WERI-Rb-1 (cell line): ENCODE measurements at regions not wholly inside any gene's neighbourhood (a gene's known extent, or its start where the extent isn't known, plus 50 kb on each side); places are given as distances from the start of the nearest gene placed in this dataset.

Source experiments
- DNase-seq: peaks from one replicate; pipeline ENCODE4 v3.0.0-alpha.2; 2020
- H3K27ac ChIP-seq: fragments of 250-450 bp; sonication (Bioruptor Pico); 2 replicates; pipeline ENCODE4 v1.5.1; 2020; ENCODE audit warnings: mild to moderate bottlenecking, moderate library complexity
- H3K27me3 ChIP-seq: fragments of 250-450 bp; sonication (Bioruptor Pico); 2 replicates; pipeline ENCODE4 v1.5.1; 2021; ENCODE audit warnings: mild to moderate bottlenecking, low read depth, moderate library complexity; ENCODE audit not compliant: insufficient read depth, severe bottlenecking
- H3K36me3 ChIP-seq: fragments of 250-450 bp; sonication (Bioruptor Pico); 2 replicates; pipeline ENCODE4 v1.5.1; 2020; ENCODE audit warnings: mild to moderate bottlenecking, moderate library complexity
- H3K4me3 ChIP-seq: 2 replicates; pipeline ENCODE4 v1.5.1; 2011; ENCODE audit warnings: low read depth, mild to moderate bottlenecking, control low read depth, low read length
- H3K9me3 ChIP-seq: fragments of 250-450 bp; sonication (Bioruptor Pico); 2 replicates; pipeline ENCODE4 v1.5.1; 2021; ENCODE audit warnings: mild to moderate bottlenecking, moderate library complexity; ENCODE audit not compliant: severe bottlenecking
- CTCF ChIP-seq: IDR thresholded peaks from 2 replicates; pipeline ENCODE4 v1.5.1; 2011; ENCODE audit warnings: low read depth, mild to moderate bottlenecking, control low read depth, inconsistent platforms, low read length

GRCh38 chr15:95013381-95013780 is 782.0 kb downstream of the MCTP2 start:
- no peak for TF ChIP-seq CTCF
- H3K27me3 ChIP-seq = peaks cover 40% of the 10 kb centered on the region
- H3K9me3 ChIP-seq = no peaks in the 10 kb centered on the region
- no peak overlapping the region for H3K4me3 ChIP-seq
- DNase-seq = no peak
- no peak overlapping the region for H3K27ac ChIP-seq
- H3K36me3 ChIP-seq = no peaks in the 10 kb centered on the region

GRCh38 chr15:95016511-95017229 is 785.3 kb downstream of the MCTP2 start:
- DNase-seq = no peak
- Histone ChIP-seq H3K27ac (no peak overlapping the region), H3K36me3 (no peaks in the 10 kb centered on the region), H3K9me3 (no peaks in the 10 kb centered on the region), H3K27me3 (peaks cover 49% of the 10 kb centered on the region), H3K4me3 (no peak overlapping the region)
- no peak for TF ChIP-seq CTCF

GRCh38 chr15:95017666-95018328 is 786.4 kb downstream of the MCTP2 start:
- TF ChIP-seq CTCF = no peak
- Histone ChIP-seq H3K4me3 (no peak overlapping the region), H3K27me3 (peaks cover 51% of the 10 kb centered on the region), H3K36me3 (no peaks in the 10 kb centered on the region), H3K27ac (no peak overlapping the region), H3K9me3 (no peaks in the 10 kb centered on the region)
- DNase-seq = no peak

- TF ChIP-seq CTCF = no peak
- Histone ChIP-seq H3K9me3 (no peaks in the 10 kb centered on the region), H3K27me3 (peaks cover 45% of the 10 kb centered on the region), H3K4me3 (no peak overlapping the region), H3K36me3 (no peaks in the 10 kb centered on the region), H3K27ac (no peak overlapping the region)
- no peak for DNase-seq
Observed at GRCh38 chr15:95018888-95019545, 787.7 kb downstream of the MCTP2 start.

GRCh38 chr15:95019907-95020306 is 788.5 kb downstream of the MCTP2 start:
- H3K27ac ChIP-seq = no peak overlapping the region
- H3K4me3 ChIP-seq = no peak overlapping the region
- H3K36me3 ChIP-seq = no peaks in the 10 kb centered on the region
- H3K9me3 ChIP-seq = no peaks in the 10 kb centered on the region
- peaks cover 40% of the 10 kb centered on the region for H3K27me3 ChIP-seq
- DNase-seq = no peak
- no peak for TF ChIP-seq CTCF
